ENCODE measurements at regions not wholly inside any gene's neighbourhood (a gene's known extent, or its start where the extent isn't known, plus 50 kb on each side); places are given as distances from the start of the nearest gene placed in this dataset.

- TF ChIP-seq CTCF (IDR thresholded peaks at IDR 0.05) (no peak), POLR2A (IDR thresholded peaks at IDR 0.05) (no peak), POLR2AphosphoS5 (IDR thresholded peaks at IDR 0.05) (no peak), EP300 (IDR thresholded peaks at IDR 0.05; ENCODE audit: low read depth) (no peak)
Measured at GRCh38 chr2:189255711-189256110, 76.2 kb upstream of the COL5A2 start.

Measured in transverse colon (tissue), 4 donors.